ENCODE measurements at regions not wholly inside any gene's neighbourhood (a gene's known extent, or its start where the extent isn't known, plus 50 kb on each side); places are given as distances from the start of the nearest gene placed in this dataset.

DNA sequence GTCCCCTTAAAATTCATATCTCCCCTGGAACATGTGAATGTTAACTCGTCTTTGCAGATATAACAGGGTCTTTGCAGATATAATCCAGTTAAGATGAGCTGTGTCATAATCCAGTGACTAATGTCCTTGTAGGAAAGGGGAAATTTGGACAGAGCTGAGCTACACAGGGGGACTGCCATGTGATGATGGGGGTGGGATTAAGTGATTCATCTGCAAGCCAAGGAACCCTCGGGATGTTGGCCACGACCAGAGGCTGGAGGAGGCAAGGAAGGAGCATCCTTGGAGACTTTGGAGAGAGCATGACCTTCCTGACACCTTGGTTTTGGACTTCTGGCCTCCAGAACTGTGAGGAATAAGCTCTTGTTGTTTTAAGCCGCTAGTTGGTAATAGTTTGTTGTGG is 153.9 kb upstream of the PCBD1 start:
- Mint-ChIP-seq H3K36me3 (no peaks in the 10 kb centered on the region), H3K27ac (no peak overlapping the region), H3K4me3 (no peak overlapping the region), H3K9me3 (no peaks in the 10 kb centered on the region), H3K27me3 (peaks cover 0 to 3% of the 10 kb centered on the region in 2 donors), H3K4me1 (ENCODE audit: low read depth in 2 of 2) (no peaks in the 10 kb centered on the region)
- no peak for DNase-seq (ENCODE audit: low spot score)
- ATAC-seq = no peak

DNA sequence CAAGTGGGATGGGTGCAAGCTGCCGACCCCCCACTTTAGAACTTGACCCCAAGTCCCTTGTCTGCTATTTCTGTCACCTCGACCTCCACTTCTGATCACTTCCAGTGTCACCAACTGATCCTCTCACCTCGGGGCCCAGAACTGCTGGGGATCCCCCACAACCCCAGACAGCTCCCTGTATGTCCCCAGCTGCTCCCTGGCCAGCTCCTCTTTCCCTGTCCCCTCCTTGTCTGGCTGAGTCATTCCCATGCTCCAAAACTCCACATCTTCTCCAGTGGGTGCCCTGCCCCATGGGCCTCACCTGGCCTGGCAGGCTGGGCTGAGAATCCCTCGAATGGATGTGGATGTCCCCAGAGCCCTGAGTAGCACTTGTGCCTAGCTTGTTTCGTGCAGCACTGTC is 154.3 kb upstream of the PCBD1 start:
- Mint-ChIP-seq H3K9me3 (no peaks in the 10 kb centered on the region), H3K4me1 (ENCODE audit: low read depth in 2 of 2) (no peaks in the 10 kb centered on the region), H3K4me3 (no peak overlapping the region), H3K27me3 (peaks cover 0 to 3% of the 10 kb centered on the region in 2 donors), H3K36me3 (no peaks in the 10 kb centered on the region), H3K27ac (no peak overlapping the region)
- ATAC-seq = no peak
- DNase-seq (ENCODE audit: low spot score) = no peak

DNA sequence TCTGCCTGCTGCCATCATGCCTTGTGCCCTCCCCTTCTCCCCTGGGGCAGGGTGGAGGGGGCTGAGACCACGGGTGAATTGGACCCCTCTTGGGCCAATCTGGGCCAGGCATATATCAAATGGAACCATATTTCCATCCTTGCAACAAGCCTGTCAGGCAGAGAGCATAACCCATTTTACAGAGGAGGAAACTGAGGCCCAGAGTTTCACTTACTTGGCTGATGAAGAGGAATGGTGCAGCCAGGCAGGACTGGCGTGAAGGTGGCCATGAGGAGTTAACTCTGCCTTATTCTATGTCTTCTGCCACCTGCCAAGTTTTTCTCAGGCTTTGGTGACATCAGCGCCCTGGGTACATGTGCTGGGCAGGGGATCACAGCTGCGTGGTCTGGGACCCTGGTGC is 155.5 kb upstream of the PCBD1 start:
- H3K36me3 Mint-ChIP-seq = no peaks in the 10 kb centered on the region
- no peak overlapping the region for H3K27ac Mint-ChIP-seq
- H3K4me3 Mint-ChIP-seq = no peak overlapping the region
- H3K4me1 Mint-ChIP-seq (ENCODE audit: low read depth in 2 of 2) = no peaks in the 10 kb centered on the region
- peaks cover 0 to 3% of the 10 kb centered on the region in 2 donors for H3K27me3 Mint-ChIP-seq
- ATAC-seq (no peak), DNase-seq (ENCODE audit: low spot score) (no peak)
- no peaks in the 10 kb centered on the region for H3K9me3 Mint-ChIP-seq

DNA sequence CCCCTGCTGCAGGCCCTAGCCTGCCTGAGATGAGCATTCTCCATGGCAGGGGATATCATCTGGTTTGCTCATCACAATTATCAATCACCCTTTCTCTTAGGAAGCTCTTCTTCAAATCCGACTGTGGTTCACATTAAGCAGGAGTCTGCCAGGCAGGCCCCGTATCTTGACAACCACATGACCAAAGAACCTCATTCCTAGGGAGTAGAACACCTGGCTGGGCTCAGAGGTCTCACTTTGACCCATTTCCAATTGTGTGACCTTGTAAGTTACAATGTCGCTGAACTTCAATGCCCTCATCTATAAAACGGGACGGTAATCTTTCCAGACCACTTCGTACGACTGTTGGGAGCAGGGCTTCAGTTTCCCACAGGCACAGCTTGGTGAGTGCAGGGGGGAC is 156.4 kb upstream of the PCBD1 start:
- Mint-ChIP-seq H3K27ac (no peak overlapping the region), H3K36me3 (no peaks in the 10 kb centered on the region), H3K27me3 (peaks cover 0 to 3% of the 10 kb centered on the region in 2 donors), H3K9me3 (no peaks in the 10 kb centered on the region), H3K4me3 (no peak overlapping the region), H3K4me1 (ENCODE audit: low read depth in 2 of 2) (no peaks in the 10 kb centered on the region)
- DNase-seq (ENCODE audit: low spot score) = no peak
- no peak for ATAC-seq

DNA sequence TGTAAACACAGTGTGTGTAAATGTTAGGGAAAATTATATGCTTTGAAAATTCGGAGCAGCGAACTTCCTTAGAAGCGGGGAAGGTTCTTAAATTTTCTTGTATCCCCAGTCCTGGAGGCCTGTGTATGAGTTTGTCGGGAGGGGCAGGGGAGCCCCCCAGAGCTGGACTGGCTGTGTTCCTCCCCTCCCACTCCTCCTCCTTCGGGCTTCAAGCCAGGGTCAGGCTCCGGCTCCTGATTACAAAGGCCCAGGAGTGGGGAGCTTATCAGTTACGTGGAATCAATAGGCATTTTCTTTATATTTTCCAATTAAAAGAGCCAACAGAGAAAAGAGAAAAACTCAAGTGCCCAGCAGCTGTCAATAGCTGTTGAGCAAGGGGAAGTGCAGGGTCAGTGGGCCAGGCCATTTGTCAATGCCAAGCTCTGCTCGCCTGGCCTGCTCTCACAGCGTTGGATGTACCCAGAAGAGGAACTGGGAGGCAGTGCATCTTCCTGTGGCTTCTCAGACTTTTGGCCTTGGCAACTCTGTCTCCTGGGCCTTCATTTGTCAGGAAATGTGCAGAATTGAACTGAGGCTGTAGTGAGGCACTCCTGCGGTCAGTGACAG is 156.9 kb upstream of the PCBD1 start:
- H3K27me3 Mint-ChIP-seq = peaks cover 0 to 3% of the 10 kb centered on the region in 2 donors
- ATAC-seq = no peak
- no peak overlapping the region for H3K4me3 Mint-ChIP-seq
- H3K4me1 Mint-ChIP-seq (ENCODE audit: low read depth in 2 of 2) = no peaks in the 10 kb centered on the region
- no peak overlapping the region for H3K27ac Mint-ChIP-seq
- H3K36me3 Mint-ChIP-seq = no peaks in the 10 kb centered on the region
- no peaks in the 10 kb centered on the region for H3K9me3 Mint-ChIP-seq
- no peak for DNase-seq (ENCODE audit: low spot score)

DNA sequence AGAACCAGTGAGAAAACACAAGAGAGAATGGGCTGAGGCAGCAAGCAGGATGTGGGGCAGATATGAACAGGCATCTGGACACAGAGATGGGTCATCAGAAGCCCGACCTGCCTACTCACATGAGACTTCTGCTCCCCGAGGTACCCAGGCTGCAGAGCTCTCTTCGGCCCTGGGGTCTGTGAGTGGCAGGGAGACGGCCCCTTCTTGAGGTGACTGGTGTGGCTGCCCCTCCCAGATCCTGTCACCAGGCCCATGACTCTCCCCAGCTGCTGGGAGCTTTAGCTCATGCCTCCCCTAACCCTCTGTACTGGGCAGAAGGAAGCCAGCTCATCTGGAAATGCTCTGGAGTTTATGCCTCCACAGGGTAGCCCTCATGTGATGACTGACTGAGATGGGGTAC is 157.6 kb upstream of the PCBD1 start:
- H3K4me3 Mint-ChIP-seq = no peak overlapping the region
- no peak overlapping the region for H3K27ac Mint-ChIP-seq
- peaks cover 0 to 3% of the 10 kb centered on the region in 2 donors for H3K27me3 Mint-ChIP-seq
- DNase-seq (ENCODE audit: low spot score) = no peak
- H3K9me3 Mint-ChIP-seq = no peaks in the 10 kb centered on the region
- no peaks in the 10 kb centered on the region for H3K36me3 Mint-ChIP-seq
- ATAC-seq = no peak
- H3K4me1 Mint-ChIP-seq (ENCODE audit: low read depth in 2 of 2) = no peaks in the 10 kb centered on the region

DNA sequence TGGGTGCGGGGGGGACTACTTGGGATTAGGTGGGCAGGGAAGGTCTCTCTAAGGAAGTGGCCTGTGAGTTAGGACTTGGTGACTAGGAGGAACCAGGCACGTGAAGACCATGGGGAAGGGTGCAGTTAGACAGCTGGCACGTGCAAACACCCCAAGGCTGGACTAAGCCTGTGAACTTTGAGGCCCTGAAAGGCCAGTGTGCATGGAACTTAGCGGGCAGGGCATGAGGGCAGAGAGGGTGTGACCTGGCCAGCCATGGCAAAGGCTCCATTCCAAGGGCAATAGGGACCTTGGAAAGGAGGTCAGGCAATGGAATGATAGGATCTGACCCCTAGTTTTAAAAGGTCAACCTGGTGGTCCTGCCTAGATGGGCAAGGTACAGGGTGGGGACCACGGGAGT is 158.4 kb upstream of the PCBD1 start:
- no peaks in the 10 kb centered on the region for H3K36me3 Mint-ChIP-seq
- peaks cover 3 to 4% of the 10 kb centered on the region in 2 donors for H3K27me3 Mint-ChIP-seq
- no peaks in the 10 kb centered on the region for H3K9me3 Mint-ChIP-seq
- ATAC-seq (no peak), DNase-seq (ENCODE audit: low spot score) (no peak)
- no peak overlapping the region for H3K27ac Mint-ChIP-seq
- no peaks in the 10 kb centered on the region for H3K4me1 Mint-ChIP-seq (ENCODE audit: low read depth in 2 of 2)
- no peak overlapping the region for H3K4me3 Mint-ChIP-seq

DNA sequence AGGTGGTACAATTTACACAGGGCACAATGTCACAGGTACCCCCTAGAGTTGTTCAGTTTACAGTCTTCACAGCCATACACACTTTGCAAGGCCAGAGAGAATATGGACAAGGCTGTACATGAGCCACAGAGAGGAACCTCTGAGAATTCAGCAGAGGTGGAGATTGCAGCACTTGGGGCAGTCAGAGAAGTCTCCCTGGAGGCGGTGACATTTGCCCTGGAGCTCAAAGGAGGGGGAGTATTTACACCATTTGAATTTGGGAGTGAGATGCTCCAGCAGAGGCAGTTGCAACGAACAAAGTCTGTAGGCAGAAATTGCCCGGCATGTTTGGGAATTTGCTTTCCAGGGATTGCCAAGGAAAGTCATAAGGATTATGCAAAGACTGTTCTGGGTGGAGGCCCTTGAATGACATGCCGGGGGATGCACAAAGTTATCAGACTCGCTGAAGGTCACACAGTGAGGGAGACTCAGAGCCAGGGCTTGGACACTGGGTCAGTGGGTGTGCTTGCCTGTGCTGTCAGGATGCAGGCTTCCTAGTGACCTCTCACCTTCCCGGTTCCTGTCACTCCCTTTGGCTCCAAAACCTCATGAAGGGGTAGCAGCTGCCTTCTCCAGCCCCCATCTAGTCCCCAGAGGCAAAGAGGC is 160.7 kb upstream of the PCBD1 start:
- Mint-ChIP-seq H3K9me3 (no peaks in the 10 kb centered on the region), H3K27ac (no peak overlapping the region), H3K36me3 (no peaks in the 10 kb centered on the region), H3K27me3 (peaks cover 0 to 10% of the 10 kb centered on the region in 2 donors), H3K4me1 (ENCODE audit: low read depth in 2 of 2) (no peaks in the 10 kb centered on the region), H3K4me3 (no peak overlapping the region)
- DNase-seq (ENCODE audit: low spot score) (no peak), ATAC-seq (no peak)

DNA sequence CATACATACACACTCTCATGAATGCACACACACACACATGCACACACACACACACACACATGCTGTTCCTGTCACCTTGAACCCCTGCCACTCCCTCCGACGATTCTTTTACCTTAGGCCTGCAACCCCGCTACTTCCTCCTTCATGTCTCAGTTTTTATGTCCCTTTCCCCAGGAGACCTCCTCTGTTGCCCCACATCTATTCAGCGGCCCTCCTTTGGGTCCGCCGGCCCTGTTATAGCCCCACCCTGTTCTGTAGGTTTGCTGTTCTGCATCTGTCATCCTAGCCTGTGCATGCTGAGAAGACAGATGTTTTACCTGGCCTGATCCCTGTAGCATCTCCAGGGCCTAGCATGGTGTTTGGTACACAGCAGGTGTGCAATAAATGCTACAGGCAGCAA is 161.6 kb upstream of the PCBD1 start:
- no peak for DNase-seq (ENCODE audit: low spot score)
- no peak for ATAC-seq
- no peaks in the 10 kb centered on the region for H3K36me3 Mint-ChIP-seq
- H3K4me3 Mint-ChIP-seq = no peak overlapping the region
- no peaks in the 10 kb centered on the region for H3K9me3 Mint-ChIP-seq
- H3K27me3 Mint-ChIP-seq = peaks cover 0 to 15% of the 10 kb centered on the region in 2 donors
- H3K27ac Mint-ChIP-seq = no peak overlapping the region
- no peaks in the 10 kb centered on the region for H3K4me1 Mint-ChIP-seq (ENCODE audit: low read depth in 2 of 2)

DNA sequence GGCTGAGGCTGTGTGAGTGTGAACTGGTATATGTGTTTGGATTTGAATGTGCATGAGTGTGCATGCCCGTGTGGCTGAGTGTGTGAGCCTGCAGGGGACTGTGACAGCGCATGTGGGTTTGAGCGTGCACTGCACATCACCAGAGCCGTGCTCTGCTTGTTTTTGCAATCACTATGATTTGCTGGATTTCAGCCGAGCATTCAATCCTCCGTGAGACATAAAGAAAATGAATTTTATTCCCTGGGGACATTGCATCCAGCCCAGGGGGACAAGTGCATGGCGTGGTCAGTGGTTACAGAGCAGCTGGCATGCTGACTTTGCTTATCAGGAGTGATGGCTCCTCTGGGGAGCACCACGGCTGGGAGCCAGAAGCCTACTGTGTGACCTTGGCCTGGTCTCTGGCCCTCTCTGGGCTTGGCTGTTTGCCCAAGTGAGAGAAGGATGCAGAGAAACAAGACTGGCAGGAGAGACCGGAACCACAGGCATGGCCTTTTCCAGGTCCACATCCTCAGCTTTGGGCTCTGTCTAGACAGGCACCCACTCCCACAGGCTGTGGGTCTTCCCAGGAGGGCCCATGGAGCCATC is 160.2 kb upstream of the UNC5B start:
- no peaks in the 10 kb centered on the region for H3K4me1 Mint-ChIP-seq (ENCODE audit: low read depth in 2 of 2)
- no peak overlapping the region for H3K27ac Mint-ChIP-seq
- H3K9me3 Mint-ChIP-seq = no peaks in the 10 kb centered on the region
- peak in 1 of 2 donors; percentile 43 for ATAC-seq
- H3K4me3 Mint-ChIP-seq = no peak overlapping the region
- H3K27me3 Mint-ChIP-seq = peaks cover 0 to 15% of the 10 kb centered on the region in 2 donors
- H3K36me3 Mint-ChIP-seq = no peaks in the 10 kb centered on the region
- no peak for DNase-seq (ENCODE audit: low spot score)

DNA sequence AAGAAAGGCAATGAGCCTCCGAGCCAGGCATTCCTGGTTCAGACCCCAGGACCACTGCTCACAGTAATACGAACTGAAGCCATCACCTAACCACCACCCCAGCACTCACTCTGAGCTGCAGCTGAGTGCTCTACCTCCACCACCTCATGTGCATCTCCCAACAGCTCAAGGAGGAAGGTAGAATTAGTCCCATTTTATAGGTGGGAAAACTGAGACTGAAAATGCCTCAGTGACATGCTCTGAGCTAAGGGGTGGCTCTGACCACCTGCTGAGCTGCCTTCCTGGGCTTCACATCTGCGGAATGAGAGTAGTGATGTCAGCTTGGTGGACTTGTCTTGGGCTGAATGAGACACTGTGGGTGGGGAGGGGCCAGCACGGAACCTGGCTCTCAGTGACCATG is 159.7 kb upstream of the UNC5B start:
- no peak for DNase-seq (ENCODE audit: low spot score)
- Mint-ChIP-seq H3K4me3 (no peak overlapping the region), H3K36me3 (no peaks in the 10 kb centered on the region), H3K27me3 (peaks cover 0 to 15% of the 10 kb centered on the region in 2 donors), H3K4me1 (ENCODE audit: low read depth in 2 of 2) (no peaks in the 10 kb centered on the region), H3K27ac (no peak overlapping the region), H3K9me3 (no peaks in the 10 kb centered on the region)
- ATAC-seq = no peak

DNA sequence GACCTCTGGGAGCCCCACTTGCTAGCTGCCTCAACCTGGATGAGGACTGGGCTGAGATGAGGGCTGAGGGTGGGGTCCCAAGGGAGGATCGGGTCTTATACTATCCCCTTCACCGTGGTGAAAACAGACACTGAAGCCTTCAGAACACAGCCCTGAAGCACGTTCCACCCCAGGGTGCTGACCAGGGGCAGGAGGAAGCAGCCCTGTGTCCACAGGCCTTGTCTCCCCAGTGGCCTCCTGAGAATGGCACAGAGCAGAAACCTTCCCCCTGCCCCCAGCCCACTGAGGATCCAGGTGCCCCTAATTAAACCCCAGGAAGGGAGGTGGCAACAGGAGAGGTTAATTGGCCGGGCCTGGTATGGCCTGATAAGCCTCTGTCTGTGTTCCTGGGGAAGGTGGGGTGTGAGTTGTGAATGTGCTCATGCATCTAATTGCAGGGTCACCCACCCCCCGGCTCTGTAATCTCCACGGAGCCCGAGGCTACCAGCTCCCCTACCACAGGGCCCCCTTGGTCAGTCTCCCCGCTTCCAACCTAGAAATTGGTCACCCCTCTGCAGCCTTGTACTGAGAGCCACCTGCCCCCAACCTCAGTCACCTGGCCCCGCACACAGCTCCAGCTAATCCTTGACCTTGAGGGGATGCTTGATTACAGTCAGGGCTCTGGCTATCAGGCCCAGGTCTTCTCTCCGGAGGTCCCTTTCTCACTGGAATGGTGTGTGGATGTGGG is 159.0 kb upstream of the UNC5B start:
- Mint-ChIP-seq H3K27me3 (peaks cover 3 to 15% of the 10 kb centered on the region in 2 donors), H3K36me3 (no peaks in the 10 kb centered on the region), H3K9me3 (no peaks in the 10 kb centered on the region), H3K27ac (no peak overlapping the region), H3K4me3 (no peak overlapping the region), H3K4me1 (ENCODE audit: low read depth in 2 of 2) (no peaks in the 10 kb centered on the region)
- DNase-seq (ENCODE audit: low spot score) = no peak
- ATAC-seq = peak in 1 of 2 donors; percentile 31

DNA sequence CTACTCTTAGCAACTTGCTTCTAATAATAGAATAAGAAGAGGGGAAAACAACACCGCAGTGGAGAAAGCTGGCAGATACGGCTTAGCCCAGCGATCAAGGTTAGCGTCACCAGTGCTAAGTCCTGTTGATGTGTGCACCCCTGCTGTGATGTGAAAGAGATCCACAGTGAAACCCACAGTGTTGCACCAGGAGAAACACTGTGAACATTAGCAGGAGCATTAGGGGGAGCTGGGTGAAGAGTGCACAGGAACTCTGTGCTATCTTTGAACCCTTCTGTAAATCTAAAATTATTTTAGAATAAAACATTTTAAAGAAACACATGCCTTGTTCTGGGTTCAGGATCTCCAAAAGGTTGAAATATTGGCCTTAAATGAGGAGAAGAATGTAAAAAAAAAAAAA is 154.1 kb upstream of the UNC5B start:
- no peaks in the 10 kb centered on the region for H3K36me3 Mint-ChIP-seq
- ATAC-seq (no peak), DNase-seq (ENCODE audit: low spot score) (no peak)
- H3K9me3 Mint-ChIP-seq = no peaks in the 10 kb centered on the region
- no peaks in the 10 kb centered on the region for H3K4me1 Mint-ChIP-seq (ENCODE audit: low read depth in 2 of 2)
- H3K27ac Mint-ChIP-seq = no peak overlapping the region
- peaks cover 3 to 8% of the 10 kb centered on the region in 2 donors for H3K27me3 Mint-ChIP-seq
- H3K4me3 Mint-ChIP-seq = no peak overlapping the region

Measured in natural killer cell treated with Interleukin-12 subunit alpha and Interleukin-12 subunit beta and Interleukin-15 and Interleukin-18, amount 100 ng/mL, for 72 hours (primary cell).